H9 (cell line): ENCODE measurements at regions not wholly inside any gene's neighbourhood (a gene's known extent, or its start where the extent isn't known, plus 50 kb on each side); places are given as distances from the start of the nearest gene placed in this dataset.

Experiments used
- DNase-seq: peaks from one replicate; pipeline ENCODE4 v3.0.0-alpha.2; 2017
- H2AFZ ChIP-seq: one replicate; pipeline ENCODE4 v1.6.1; 2013; ENCODE audit warnings: mild to moderate bottlenecking, low read length, control low read depth, moderate library complexity
- H2AK5ac ChIP-seq: 2 replicates; pipeline ENCODE4 v1.6.1; 2013; ENCODE audit warnings: low read length, control low read depth, mixed read lengths; ENCODE audit not compliant: insufficient read length
- H2BK120ac ChIP-seq: one replicate; pipeline ENCODE4 v1.6.1; 2013; ENCODE audit warnings: low read depth, mild to moderate bottlenecking, low read length, control low read depth, inconsistent platforms; ENCODE audit not compliant: poor library complexity, severe bottlenecking
- H2BK12ac ChIP-seq: 2 replicates; pipeline ENCODE4 v1.6.1; 2013; ENCODE audit warnings: low read length, control low read depth, mixed read lengths, low read depth; ENCODE audit not compliant: insufficient read length
- H2BK15ac ChIP-seq: 2 replicates; pipeline ENCODE4 v1.6.1; 2013; ENCODE audit warnings: low read depth, low read length, control low read depth
- H2BK20ac ChIP-seq: one replicate; pipeline ENCODE4 v1.6.1; 2013; ENCODE audit warnings: low read depth, mild to moderate bottlenecking, low read length, control low read depth, inconsistent platforms; ENCODE audit not compliant: poor library complexity, severe bottlenecking
- H2BK5ac ChIP-seq: 2 replicates; pipeline ENCODE4 v1.6.1; 2013; ENCODE audit warnings: low read length, control low read depth, mixed read lengths; ENCODE audit not compliant: insufficient read length
- H3K14ac ChIP-seq: 2 replicates; pipeline ENCODE4 v1.6.1; 2013; ENCODE audit warnings: low read length, control low read depth; ENCODE audit not compliant: insufficient read depth
- H3K18ac ChIP-seq: 2 replicates; pipeline ENCODE4 v1.6.1; 2013; ENCODE audit warnings: low read depth, mild to moderate bottlenecking, mixed read lengths, low read length, control low read depth; ENCODE audit not compliant: insufficient read length
- H3K23ac ChIP-seq: 2 replicates; pipeline ENCODE4 v1.6.1; 2013; ENCODE audit warnings: low read length, control low read depth, mixed read lengths, low read depth; ENCODE audit not compliant: insufficient read length
- H3K23me2 ChIP-seq: 2 replicates; pipeline ENCODE4 v1.6.1; 2013; ENCODE audit warnings: low read depth, mild to moderate bottlenecking, mixed read lengths, low read length, control low read depth; ENCODE audit not compliant: insufficient read length, poor library complexity, severe bottlenecking
- H3K27ac ChIP-seq: 2 replicates; pipeline ENCODE4 v1.5.1; 2013; ENCODE audit warnings: low read length, control low read depth, mixed read lengths, low read depth; ENCODE audit not compliant: insufficient read length
- H3K27me3 ChIP-seq: 2 replicates; pipeline ENCODE4 v1.6.1; 2013; ENCODE audit warnings: low read length, control low read depth, inconsistent platforms; ENCODE audit not compliant: insufficient read depth
- H3K4ac ChIP-seq: 2 replicates; pipeline ENCODE4 v1.6.1; 2013; ENCODE audit warnings: low read depth, mild to moderate bottlenecking, control low read depth, inconsistent platforms, low read length, moderate library complexity
- H3K4me1 ChIP-seq: 2 replicates; pipeline ENCODE4 v1.6.1; 2013; ENCODE audit warnings: low read length, control low read depth, inconsistent platforms; ENCODE audit not compliant: insufficient read depth
- H3K4me2 ChIP-seq: 2 replicates; pipeline ENCODE4 v1.6.1; 2013; ENCODE audit warnings: low read length, control low read depth, mixed read lengths; ENCODE audit not compliant: insufficient read length, insufficient read depth
- H3K56ac ChIP-seq: 2 replicates; pipeline ENCODE4 v1.6.1; 2013; ENCODE audit warnings: low read depth, mild to moderate bottlenecking, mixed read lengths, low read length, control low read depth; ENCODE audit not compliant: insufficient read length
- H3K79me1 ChIP-seq: 2 replicates; pipeline ENCODE4 v1.6.1; 2013; ENCODE audit warnings: low read depth, mild to moderate bottlenecking, moderate library complexity, low read length, control low read depth, inconsistent platforms; ENCODE audit not compliant: insufficient read depth, poor library complexity, severe bottlenecking
- H3K79me2 ChIP-seq: 2 replicates; pipeline ENCODE4 v1.6.1; 2013; ENCODE audit warnings: low read length, control low read depth, inconsistent platforms; ENCODE audit not compliant: insufficient read depth
- H3K9ac ChIP-seq: 2 replicates; pipeline ENCODE4 v1.6.1; 2013; ENCODE audit warnings: low read length, control low read depth, mixed read lengths; ENCODE audit not compliant: insufficient read length; ENCODE audit errors: extremely low read depth
- H3K9me3 ChIP-seq: one replicate; pipeline ENCODE4 v1.6.1; 2013; ENCODE audit warnings: low read depth, low read length, inconsistent platforms; ENCODE audit not compliant: control insufficient read depth
- H3T11ph ChIP-seq: one replicate; pipeline ENCODE4 v1.6.1; 2013; ENCODE audit warnings: mild to moderate bottlenecking, low read length, control low read depth, inconsistent platforms
- H4K20me1 ChIP-seq: one replicate; pipeline ENCODE4 v1.6.1; 2013; ENCODE audit not compliant: control insufficient read depth, insufficient read length, insufficient read depth
- H4K5ac ChIP-seq: 2 replicates; pipeline ENCODE4 v1.6.1; 2013; ENCODE audit warnings: low read depth, mild to moderate bottlenecking, mixed read lengths, low read length, control low read depth; ENCODE audit not compliant: insufficient read length
- H4K8ac ChIP-seq: replicated peaks from 2 replicates; pipeline ENCODE4 v1.6.1; 2013; ENCODE audit warnings: low read length, control low read depth, mixed read lengths, low read depth; ENCODE audit not compliant: insufficient read length
- H4K91ac ChIP-seq: 2 replicates; pipeline ENCODE4 v1.6.1; 2013; ENCODE audit warnings: low read depth, mild to moderate bottlenecking, moderate library complexity, mixed read lengths, low read length, control low read depth; ENCODE audit not compliant: insufficient read length
- H3K27ac Mint-ChIP-seq, 3 experiments: 2 replicates in 2 of 3; 3 replicates in 1 of 3; pipeline ENCODE4 v1.8.0; 2020 to 2021; ENCODE audit warnings: mixed read lengths in 3 of 3, mild to moderate bottlenecking in 1 of 3, moderate library complexity in 1 of 3
- H3K27me3 Mint-ChIP-seq: 2 replicates; pipeline ENCODE4 v1.8.0; 2021; ENCODE audit warnings: low read depth, mild to moderate bottlenecking, moderate library complexity, mixed read lengths
- H3K36me3 Mint-ChIP-seq, 3 experiments: 2 replicates in 2 of 3; 3 replicates in 1 of 3; pipeline ENCODE4 v1.8.0; 2020 to 2021; ENCODE audit warnings: low read depth in 3 of 3, mixed read lengths in 3 of 3; ENCODE audit not compliant: insufficient read depth in 1 of 3
- H3K4me1 Mint-ChIP-seq, 2 experiments: 2 replicates each; pipeline ENCODE4 v1.8.0; 2020; ENCODE audit warnings: mixed read lengths in 2 of 2
- H3K4me3 Mint-ChIP-seq, 2 experiments: 2 replicates in 1 of 2; 3 replicates in 1 of 2; pipeline ENCODE4 v1.8.0; 2020 to 2021; ENCODE audit warnings: mild to moderate bottlenecking in 2 of 2, mixed read lengths in 2 of 2, moderate library complexity in 1 of 2
- H3K9me3 Mint-ChIP-seq, 2 experiments: 2 replicates in 1 of 2; 3 replicates in 1 of 2; pipeline ENCODE4 v1.8.0; 2020; ENCODE audit warnings: mild to moderate bottlenecking in 2 of 2, mixed read lengths in 2 of 2, moderate library complexity in 1 of 2
- CTCF ChIP-seq: fragments of 200-600 bp; sonication (generic); conservative IDR thresholded peaks from 3 replicates; pipeline ENCODE4 v1.8.0; 2021; ENCODE audit warnings: antibody characterized with exemption, mild to moderate bottlenecking
- WGBS: extraction: QIAGEN DNeasy Blood & Tissue Kit; methylation state at CpG from one replicate; pipeline ENCODE4 v1.1.7; 2013; ENCODE audit warnings: missing lambda C conversion rate, low lambda C conversion rate, mixed read lengths; ENCODE audit not compliant: insufficient read length; ENCODE audit errors: extremely low coverage; 5-methylcytosine and 5-hydroxymethylcytosine counted together

GRCh38 chr4:11843340-11843739 is 414.6 kb upstream of the HS3ST1 start:
- no peak overlapping the region for H2BK15ac ChIP-seq
- Mint-ChIP-seq H3K4me1 (peaks cover 20% of the 10 kb centered on the region in 2 experiments), H3K27me3 (no peaks in the 10 kb centered on the region), H3K27ac (no peak overlapping the region), H3K36me3 (no peaks in the 10 kb centered on the region), H3K9me3 (no peaks in the 10 kb centered on the region), H3K4me3 (no peak overlapping the region)
- H3K14ac ChIP-seq: no peak overlapping the region
- H3K23me2 ChIP-seq: no peaks in the 10 kb centered on the region
- no peaks in the 10 kb centered on the region for H4K20me1 ChIP-seq
- no peak overlapping the region for H2BK120ac ChIP-seq
- WGBS: no CpG with 5 or more reads among the region's 1 CpG
- H3K79me1 ChIP-seq: no peaks in the 10 kb centered on the region
- H4K8ac ChIP-seq: no peak overlapping the region
- H3K27me3 ChIP-seq: no peaks in the 10 kb centered on the region
- H3K4me1 ChIP-seq: peaks cover 3% of the 10 kb centered on the region; the same call in 1 of the 2 replicates
- H3K27ac ChIP-seq: no peak overlapping the region
- H4K5ac ChIP-seq: no peak overlapping the region
- H3K18ac ChIP-seq: no peak overlapping the region
- H2BK20ac ChIP-seq: no peak overlapping the region
- no peak overlapping the region for H3K4me2 ChIP-seq
- no peak overlapping the region for H2AFZ ChIP-seq
- H2BK5ac ChIP-seq: no peak overlapping the region
- TF ChIP-seq CTCF: no peak
- H2AK5ac ChIP-seq: no peak overlapping the region
- H4K91ac ChIP-seq: no peak overlapping the region
- no peak overlapping the region for H2BK12ac ChIP-seq
- no peak overlapping the region for H3K56ac ChIP-seq
- H3K79me2 ChIP-seq: no peaks in the 10 kb centered on the region
- H3K4ac ChIP-seq: no peak overlapping the region
- no peak overlapping the region for H3T11ph ChIP-seq
- DNase-seq: no peak
- H3K9me3 ChIP-seq: no peaks in the 10 kb centered on the region
- H3K23ac ChIP-seq: no peak overlapping the region
- no peak overlapping the region for H3K9ac ChIP-seq
